ENCODE measurements at regions not wholly inside any gene's neighbourhood (a gene's known extent, or its start where the extent isn't known, plus 50 kb on each side); places are given as distances from the start of the nearest gene placed in this dataset.

DNA sequence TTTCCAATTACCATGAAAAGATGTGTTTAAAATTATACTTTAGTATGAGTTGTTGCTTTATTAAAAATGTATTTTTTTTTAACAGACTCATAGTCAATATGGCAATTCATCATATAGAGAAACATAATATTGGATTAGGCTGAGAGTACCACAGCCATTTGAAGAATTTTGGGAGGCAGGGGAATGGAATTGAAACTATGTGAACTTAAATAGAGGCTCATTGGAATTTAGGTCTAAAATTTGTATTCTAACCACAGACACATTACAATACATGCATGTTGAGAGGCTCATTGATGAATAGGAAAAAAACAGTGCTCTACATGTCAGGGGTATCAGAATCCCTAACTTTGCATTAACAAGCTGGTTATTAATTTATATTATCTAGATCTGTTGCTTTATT is 269.6 kb downstream of the DKK2 start:
- FAIRE-seq, result no peak

DNA sequence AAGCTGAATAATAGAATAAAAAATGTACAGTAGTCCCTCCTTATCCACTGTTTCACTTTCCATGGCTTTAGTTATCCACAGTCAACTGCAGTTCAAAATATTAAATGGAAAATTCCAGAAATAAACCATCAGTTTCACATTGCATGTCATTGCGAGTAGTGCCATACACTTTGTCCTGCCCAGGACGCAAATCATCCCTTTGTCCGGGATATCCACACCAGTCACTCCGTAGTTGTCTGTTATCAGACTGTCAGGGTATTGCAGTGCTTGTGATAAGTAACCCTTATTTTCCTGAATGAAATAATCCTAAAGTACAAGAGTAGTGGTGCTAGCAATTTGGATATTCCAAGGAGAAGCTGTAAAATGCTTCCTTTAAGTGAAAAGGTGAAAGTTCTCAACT is 271.3 kb downstream of the DKK2 start:
- no peak for FAIRE-seq

GRCh38 chr4:106762666-106763443 is 273.3 kb downstream of the DKK2 start:
- no peak for FAIRE-seq

DNA sequence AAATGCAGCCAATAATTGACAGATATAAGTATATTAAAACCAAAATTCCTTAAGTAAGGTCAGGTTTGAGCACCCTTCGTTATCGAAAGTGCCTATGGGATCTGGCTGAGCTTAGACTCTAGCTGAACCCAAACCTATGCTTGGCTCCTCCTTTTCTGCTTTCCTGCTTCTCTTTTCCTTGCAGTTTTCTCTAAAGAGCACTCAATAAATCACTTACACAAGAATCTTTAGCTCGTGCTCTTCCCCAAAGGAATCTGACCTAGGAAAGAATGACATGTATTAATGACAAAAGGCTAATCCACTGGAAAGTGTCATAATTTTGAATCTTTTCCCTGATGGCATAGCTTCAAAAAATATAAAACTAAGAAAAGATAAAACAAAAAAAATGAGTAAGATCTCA is 282.7 kb downstream of the DKK2 start:
- FAIRE-seq, result no peak

GRCh38 chr4:106746451-106746850 is 289.7 kb downstream of the DKK2 start:
- FAIRE-seq, result no peak

GRCh38 chr4:106738121-106738520 is 298.0 kb downstream of the DKK2 start:
- no peak for FAIRE-seq

DNA sequence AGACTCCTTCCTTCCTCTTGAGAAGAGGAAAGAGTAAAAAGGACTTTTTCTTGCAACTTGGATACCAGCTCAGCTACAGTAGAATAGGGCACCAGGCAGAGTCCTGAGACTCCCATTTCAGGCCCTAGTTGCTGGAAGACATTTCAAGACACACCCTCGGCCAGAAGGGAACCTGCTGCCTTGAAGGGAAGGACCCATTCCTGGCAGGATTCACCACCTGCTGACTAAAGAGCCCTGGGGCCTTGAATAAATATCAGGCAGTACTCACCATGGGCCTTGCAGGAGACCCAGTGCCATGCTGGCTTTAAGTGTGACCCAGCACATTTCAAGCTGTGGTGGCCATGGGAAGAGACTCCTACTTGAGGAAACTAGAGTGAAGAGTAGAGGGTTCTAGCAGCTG is 317.6 kb downstream of the DKK2 start:
- FAIRE-seq, result no peak

DNA sequence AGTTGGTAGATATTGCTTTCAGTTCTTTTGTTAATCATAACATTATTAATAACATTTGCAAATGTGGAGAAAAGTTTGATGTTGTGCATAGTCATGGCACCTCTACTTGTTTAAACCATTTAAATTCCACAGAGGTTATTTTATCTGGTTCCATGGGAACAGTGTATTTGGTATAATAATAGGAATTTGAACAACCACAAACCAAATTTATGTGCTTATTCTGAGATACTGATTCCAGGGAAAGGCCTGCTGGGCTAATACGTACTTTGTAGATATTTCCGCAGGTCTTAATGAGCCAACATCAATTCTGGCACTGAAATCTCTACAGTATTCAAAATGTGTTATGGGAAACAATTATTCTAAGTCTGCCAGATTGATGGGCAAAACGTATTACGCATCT is 319.0 kb downstream of the DKK2 start:
- no peak for FAIRE-seq

- no peak for FAIRE-seq
Measured at GRCh38 chr4:106715825-106716224, 320.3 kb downstream of the DKK2 start.

GRCh38 chr4:106708464-106708816 is 327.7 kb downstream of the DKK2 start:
- no peak for FAIRE-seq

DNA sequence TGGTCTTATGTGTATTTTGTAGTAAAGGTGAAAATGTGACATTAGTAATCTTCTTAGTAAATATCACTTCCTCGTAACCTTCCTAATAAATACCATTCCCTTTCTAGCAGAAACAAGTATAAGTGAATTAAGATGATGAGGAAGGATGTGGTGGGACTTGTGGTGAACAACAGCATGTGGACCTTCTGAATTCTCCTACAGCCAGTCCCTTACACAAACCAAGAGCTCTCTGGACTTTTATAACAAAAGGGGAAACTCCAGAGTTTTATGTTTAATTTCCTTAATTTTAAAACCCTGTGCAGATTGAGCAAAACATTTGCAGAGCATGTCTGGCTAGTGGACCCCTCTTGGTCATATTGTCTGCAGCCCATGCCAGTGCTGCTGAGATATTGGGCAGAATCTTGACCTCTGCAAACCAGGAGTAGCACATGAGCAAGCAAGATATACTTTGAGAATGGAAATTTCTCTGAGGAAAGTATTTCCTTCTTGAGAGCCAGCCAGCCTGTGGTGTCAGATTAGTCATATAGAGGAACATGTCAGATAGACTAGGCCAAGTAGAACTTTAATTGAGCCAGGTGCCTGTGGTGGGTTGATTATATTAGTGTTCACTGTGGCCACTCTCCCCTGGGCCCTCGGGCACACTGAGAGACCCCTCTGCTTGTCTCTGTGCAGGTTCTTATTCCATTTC is 328.2 kb downstream of the DKK2 start:
- FAIRE-seq, result no peak

- FAIRE-seq, result no peak
Measured at GRCh38 chr4:106704253-106704870, 331.8 kb downstream of the DKK2 start.

- no peak for FAIRE-seq
Measured at GRCh38 chr4:106700321-106700720, 331.7 kb upstream of the GIMD1 start.

DNA sequence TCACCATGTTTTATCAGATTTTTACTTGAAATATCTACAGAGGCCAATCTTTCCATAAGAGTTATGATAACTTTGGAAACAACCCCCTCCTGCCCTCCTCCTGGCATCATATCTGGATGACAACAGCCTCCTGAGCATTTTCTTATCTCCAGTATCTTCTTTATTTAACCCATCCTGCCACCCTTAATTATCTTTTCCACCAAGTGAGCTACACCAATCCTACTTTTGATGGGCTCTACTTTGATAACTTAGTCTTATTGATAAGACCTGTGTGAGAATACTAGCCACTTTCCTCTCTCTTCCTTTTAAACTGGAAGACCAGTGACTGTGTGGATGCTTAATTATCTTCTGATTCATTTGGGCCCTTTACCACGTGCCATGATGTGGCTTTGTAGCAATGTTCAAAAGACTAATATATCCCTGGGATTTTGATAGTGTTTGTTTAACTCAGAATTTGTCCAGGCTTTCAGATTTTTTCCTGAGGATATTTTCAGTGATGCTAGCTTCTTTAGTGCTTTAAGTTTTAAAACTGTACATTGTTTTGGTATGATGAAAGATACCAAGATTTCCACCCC is 330.1 kb upstream of the GIMD1 start:
- no peak for FAIRE-seq

DNA sequence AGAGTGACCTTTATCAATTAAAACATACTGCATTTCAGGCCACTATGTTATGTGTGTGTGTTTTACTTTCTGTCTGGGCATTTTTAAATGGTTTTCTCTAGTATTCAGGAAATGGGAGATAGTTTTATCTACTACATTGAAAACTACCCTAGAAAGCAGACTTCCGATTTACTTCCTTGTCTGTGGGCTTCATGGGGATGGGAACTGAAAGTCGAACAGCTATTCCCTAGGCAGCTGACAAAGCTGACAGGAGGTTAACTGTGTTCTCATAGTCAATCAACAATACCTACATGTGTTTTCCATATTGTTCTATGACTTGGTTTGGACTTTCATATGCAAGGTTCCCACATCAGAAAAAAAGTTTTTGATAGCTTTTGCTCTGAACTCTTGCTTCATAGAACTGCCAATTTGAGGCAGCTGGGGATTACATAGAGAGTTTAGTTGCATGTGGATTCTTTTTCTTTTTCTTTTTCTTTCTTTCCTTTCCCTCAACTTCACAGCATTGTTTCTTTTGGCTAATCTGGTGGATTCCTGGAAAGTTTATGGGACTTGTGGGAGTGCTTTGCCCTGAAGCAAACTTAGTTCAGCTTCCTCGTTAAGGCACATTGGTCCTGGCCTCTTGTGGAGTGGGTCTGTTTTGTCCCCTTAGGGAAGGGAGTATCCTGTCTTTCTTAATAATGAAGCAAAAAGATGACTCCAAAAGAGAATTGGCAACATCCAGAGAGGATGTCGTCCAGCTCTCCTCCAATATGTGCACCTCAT is 327.1 kb upstream of the GIMD1 start:
- FAIRE-seq, result no peak

DNA sequence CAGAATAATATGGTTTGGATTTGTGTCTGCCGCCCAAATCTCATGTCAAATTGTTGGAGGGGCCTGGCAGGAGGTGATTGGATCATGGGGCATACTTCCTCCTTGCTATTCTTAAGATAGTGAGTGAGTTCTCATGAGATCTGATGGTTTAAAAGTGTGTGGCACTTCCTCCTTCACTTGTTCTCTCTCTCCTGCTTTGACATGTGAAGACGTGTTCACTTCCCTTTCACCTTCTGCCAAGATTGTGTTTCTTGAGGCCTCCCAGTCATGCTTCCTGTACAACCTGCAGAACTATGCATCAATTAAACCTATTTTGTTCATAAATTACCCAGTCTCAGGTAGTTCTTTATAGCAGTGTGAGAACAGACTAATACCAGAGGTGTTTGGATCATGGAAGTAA is 325.7 kb upstream of the GIMD1 start:
- no peak for FAIRE-seq

DNA sequence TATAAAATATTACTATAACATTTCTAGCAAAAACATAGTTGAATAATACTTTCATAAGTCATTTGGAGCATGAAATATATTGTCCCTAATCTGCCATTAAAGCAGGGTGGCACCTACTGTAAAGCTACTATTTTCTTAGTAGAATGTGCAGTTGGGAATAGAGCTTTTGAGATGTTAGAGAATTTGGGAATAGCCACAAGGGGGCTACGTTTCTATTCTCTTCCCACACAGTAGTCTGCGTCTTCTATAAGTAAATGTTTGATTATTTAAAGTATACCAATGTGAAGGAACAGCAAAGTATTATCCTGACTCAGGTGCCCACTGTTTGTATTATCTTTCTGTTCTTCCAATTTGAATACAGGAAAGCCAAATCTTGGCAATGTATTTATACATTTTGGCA is 323.2 kb upstream of the GIMD1 start:
- FAIRE-seq, result peak; percentile 55

DNA sequence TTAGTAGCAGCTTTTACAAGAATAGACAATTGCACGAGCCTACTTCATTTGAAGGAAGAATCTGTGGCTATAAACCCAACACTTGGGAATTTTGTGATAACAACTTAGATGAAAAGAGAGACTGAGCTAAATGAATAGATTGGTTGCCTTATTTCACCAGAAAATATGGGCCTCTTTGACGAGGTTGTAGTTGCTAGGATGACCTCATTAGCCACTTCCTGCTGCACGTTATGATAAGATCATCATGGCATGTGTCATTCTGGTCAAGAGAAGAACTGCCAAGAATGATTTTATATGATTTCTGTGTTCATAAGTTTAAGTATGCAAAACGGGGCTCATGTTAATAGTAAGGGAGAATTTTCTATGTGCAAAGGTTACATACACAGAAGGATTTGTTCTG is 321.9 kb upstream of the GIMD1 start:
- FAIRE-seq, result no peak

DNA sequence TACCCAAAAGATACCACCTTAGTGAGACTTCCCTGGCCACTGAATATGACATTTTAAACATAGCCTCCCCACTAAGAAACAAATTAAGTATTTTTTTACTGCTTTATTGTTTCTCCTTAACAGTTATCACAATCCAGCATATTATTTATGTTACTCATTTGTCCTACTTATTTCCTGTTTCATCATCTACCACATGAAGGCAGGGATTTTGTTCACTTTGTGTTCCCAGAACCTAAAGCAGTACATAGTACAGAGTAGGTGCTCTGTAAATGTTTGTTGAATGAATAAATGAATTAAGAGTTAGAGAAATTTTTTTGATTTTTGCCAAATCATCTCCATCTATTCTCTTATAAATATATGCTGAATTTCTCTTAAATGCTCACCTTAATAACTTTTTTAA is 318.4 kb upstream of the GIMD1 start:
- FAIRE-seq, result no peak

- FAIRE-seq, result no peak
Measured at GRCh38 chr4:106681381-106681921, 312.9 kb upstream of the GIMD1 start.

- no peak for FAIRE-seq
Measured at GRCh38 chr4:106679063-106679462, 310.5 kb upstream of the GIMD1 start.

GRCh38 chr4:106677213-106677612 is 308.6 kb upstream of the GIMD1 start:
- no peak for FAIRE-seq

All from A204.1 (cell line).